HG03565 (cell line): ENCODE measurements at regions not wholly inside any gene's neighbourhood (a gene's known extent, or its start where the extent isn't known, plus 50 kb on each side); places are given as distances from the start of the nearest gene placed in this dataset.

Experiments
- ATAC-seq: cut with Tn5 transposase; IDR thresholded peaks from one replicate; pipeline ENCODE4 v1.9.1; 2021; ENCODE audit warnings: mild to moderate bottlenecking, moderate library complexity; ENCODE audit not compliant: unreplicated experiment

- no peak for ATAC-seq
Measured at GRCh38 chr2:138171244-138171643, 207.0 kb downstream of the HNMT start.

DNA sequence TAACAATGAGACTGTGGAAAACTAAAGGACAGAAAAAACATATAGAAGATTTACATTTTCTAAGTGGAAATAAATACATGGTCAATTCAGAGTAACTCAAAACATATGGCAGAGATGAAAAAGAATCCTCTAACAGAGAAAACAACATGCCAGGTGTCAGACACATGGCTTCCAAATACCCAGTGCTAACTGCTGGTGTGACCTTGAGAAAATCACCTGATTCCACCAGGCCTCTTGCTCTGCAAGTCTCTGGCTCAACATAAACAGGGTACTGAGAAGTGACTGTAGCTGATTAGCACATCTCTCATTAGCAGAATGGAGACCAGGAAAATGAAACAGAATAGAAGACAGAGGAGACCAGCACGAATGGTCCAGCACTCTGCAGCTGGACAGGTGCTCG is 210.8 kb downstream of the HNMT start:
- no peak for ATAC-seq

DNA sequence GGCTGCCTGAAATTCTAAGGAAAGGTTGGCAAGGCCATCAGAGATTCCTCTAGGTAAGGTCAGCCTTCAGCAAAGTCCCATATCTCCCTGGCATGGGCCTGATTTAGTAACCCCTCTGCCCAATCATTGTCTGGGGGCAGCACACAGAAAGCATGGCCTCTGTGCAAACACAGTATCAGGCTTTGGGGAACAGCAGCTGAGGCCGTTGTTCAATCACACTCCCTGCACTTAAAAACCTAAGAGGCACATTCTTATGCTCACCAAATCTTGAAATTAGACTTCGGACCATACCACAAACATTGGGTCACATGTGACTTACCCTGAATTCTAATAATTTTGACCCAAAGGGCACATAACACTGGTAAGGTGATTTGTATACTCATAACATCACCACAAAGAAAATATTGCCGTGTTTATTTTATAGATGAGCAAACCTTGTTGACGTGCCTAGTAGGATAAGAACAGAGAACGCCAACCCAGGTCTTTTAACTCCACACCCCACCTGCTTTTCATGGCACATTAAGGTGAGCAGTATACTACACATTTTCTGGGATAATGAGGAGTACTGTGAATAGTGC is 212.7 kb downstream of the HNMT start:
- no peak for ATAC-seq

GRCh38 chr2:138177693-138178092 is 213.4 kb downstream of the HNMT start:
- ATAC-seq = no peak

- no peak for ATAC-seq
Measured at GRCh38 chr2:138180692-138181386, 216.6 kb downstream of the HNMT start.

DNA sequence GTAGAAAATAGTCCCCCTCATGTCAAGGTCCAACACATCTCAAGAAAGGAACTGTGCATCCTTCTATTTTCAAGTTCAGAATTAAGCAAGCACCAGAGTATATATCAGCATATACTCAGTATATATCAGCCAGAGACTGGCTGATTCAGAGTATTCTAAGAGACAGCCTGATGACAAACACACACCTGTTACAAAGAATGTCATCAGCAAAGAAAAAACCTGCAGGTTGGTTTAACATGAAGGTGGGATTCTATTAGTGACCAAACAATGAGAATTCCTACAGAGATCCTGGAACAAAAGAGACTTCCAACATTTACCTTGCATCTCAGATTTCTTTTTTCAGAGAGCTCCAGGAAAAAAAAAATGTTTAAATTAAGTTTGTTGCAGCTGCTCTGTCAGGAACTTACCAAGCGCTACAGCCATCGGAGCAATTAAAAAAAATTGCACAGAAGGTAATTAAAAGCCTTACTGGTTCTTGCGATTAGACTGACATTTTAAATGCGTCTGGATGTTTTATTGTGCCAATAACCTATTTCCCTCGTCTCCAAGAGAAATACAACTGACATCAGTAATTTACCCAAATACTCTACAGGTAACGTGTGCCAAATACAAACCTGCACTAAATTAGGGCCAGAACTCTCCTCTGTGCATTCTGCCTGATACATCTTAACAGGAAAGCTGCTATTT is 218.1 kb downstream of the HNMT start:
- ATAC-seq = no peak

DNA sequence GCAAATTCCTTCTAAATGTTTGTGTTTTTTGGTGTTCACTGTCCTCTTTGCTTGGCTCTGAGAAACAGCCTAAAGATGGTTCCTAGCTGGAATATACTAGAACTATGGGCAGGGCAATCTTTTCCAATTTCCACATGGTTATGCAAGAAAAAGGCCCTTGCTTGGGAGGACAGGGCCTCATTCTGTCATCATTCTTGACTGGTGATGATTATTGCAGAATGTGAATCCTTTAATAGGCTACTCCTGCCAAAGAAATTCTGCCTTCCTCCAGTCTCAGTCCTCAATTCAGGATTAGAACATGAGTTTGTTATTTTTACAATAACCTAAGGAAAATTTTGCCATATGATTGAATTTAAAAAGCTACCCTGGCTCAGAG is 218.7 kb downstream of the HNMT start:
- no peak for ATAC-seq

- ATAC-seq = no peak
Measured at GRCh38 chr2:138183705-138184104, 219.4 kb downstream of the HNMT start.

DNA sequence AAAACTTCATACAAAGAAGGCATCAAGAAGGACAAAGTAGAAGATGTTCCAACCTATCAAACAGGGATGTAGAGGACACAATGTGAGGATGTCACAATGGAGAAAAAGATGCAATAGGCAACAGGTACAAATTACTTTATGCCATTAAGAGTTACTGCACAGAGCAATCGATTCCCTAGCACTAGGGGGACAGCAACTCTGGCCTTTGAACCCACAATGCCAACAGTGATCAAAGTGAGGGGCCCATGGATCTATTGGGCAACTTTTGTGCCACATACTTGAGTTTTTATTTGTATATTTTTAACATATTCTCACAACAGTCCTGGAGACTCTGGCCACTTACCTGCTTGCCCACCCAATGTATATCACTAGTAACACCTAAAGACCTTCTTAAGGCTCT is 220.2 kb downstream of the HNMT start:
- no peak for ATAC-seq

DNA sequence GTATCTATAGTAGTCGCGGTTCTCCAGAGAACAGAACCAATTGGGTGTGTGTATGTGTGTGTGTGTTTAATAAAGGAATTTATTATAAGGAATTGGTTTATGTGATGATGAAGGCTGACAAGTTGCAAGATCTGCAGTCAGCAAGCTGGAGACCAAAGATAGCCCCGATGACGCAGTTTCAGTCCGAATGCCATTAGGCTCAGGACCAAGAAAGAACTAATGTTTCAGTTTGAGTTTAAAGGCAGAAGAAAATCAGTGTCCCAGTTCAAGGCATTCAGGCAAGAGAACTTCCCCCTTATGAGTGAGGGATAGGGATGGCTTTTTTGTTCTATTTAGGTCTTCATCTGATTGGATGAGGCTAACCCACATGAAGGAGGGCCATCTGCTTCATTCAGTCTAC is 221.6 kb downstream of the HNMT start:
- ATAC-seq = no peak

- no peak for ATAC-seq
Measured at GRCh38 chr2:138187221-138187620, 222.9 kb downstream of the HNMT start.

- ATAC-seq = no peak
Measured at GRCh38 chr2:138190999-138191398, 226.7 kb downstream of the HNMT start.

DNA sequence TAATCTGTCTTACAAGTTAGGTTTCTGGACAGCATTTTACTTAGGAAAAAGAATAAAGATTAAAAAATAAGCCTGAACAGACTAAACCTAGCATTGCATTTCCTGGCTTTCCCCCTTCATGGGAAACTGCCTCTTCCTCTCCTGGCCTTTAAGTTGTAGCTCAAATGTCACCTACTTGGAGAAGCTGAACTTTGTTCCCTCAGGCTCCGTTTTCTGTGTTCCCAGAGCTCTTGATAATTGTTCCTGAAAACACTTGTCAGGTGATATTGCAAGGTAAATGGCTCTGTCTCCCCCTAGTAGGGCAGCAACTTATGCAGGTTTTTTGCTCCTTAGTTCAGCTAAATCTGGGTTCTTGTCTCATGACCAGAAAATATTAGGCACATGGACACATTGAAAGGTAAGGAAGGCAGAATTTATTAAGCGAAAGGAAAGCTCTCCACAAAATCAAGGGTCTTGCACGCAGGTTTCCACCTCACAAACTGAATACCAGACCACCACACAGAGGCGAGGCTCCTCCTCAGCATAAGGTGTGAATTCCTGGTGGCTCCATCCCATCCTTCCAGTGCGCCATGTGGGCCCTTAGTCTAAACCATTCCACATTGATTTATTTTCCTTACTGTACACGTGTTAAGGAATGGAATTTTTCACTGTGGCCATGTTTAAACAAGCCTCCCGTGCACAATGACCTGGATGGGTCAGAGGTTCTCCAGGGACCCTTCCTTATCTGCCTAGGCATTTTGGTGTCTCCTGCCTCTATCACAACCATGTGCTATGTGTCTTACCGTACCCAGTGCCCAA is 229.3 kb downstream of the HNMT start:
- ATAC-seq = no peak

GRCh38 chr2:138201286-138201685 is 237.0 kb downstream of the HNMT start:
- no peak for ATAC-seq

GRCh38 chr2:138202762-138203161 is 238.5 kb downstream of the HNMT start:
- ATAC-seq = no peak

DNA sequence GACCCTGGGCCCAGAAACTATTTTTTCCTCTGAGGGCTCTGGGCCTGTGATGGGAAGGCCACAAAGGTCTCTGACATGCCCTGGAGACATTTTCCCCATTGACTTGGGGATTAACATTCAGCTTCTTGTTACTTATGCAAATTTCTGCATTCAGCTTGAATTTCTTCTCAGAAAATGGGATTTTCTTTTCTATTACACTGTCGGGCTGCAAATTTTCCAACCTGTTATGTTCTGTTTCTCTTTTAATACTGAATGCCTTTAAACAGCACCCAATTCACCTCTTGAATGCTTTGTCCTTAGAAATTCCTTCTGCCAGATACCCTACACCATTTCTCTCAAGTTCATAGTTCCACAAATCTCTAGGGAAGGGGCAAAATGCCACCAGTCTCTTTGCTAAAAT is 241.0 kb downstream of the HNMT start:
- no peak for ATAC-seq

- no peak for ATAC-seq
Measured at GRCh38 chr2:138207074-138207930, 243.0 kb downstream of the HNMT start.

DNA sequence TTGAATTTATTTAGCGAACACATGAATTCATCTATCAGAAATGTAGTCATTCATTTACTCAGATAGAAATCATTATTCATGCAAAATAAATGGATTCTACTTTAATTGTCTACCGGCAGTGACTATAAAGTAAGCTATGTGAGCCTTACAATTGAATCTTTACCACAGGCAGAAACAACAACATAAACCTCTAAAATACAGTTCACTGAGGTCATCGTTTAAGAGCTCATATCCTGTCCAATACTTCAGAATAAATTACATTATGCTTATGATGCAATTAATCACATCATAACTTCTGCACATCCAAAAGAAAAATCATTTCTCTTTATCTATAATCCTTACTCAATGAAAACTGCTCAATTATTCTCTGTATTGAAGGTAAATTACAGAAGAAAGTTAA is 244.7 kb downstream of the HNMT start:
- no peak for ATAC-seq

DNA sequence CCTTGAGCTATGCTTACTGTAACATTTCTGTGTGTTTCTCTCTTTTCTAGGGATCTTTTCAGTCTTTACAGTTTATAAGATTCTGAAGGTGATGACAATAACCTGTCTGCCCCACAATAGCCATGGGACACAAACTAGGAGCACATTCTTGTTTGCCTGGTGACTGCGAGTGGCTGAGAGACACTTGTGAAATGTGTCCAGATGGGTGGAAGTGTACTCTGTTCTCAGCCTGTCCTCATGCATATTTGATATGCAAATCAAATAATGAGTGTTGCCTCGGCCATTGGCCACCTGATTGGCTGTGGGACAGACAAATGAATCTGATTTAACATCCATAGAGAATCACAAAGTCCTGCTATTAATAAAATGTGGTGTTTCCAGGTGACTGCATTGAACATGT is 246.2 kb downstream of the HNMT start:
- no peak for ATAC-seq

DNA sequence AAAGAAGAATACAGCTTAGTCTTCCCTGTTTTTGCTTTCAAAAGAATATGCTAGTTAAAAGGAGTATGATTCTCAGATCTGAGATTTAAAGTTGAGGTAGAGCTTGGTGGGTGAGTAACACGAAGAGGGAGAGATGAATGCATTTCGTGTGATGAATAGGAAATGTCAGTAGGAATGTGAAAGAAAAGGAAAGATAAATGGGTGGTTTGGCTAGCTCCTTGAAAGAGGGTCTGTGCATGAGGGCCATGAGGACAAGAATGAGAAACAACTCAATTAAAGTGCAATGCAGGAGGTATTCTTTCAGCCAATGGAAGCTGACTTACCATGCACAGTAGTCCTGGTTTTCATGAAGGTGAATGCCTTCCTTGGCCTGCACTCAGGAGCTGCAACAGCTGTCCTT is 248.2 kb downstream of the HNMT start:
- ATAC-seq = no peak

DNA sequence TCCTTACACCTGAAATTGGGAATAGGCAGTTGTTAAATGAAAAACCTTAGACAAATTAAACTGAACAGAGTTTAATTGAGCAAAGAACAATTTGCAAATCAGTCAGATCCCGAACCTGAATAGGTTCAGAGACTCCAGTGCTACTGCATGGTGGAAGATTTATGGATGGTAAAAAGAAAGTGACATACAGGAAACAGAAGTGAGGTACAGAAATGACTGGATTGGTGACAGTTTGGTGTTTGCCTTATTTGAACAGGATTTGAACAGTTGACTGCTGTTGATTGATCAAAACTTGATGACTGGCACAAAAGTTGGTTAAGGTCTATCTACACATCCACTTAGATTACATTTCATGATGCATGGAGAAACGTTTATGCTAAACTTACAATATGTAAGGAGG is 248.8 kb downstream of the HNMT start:
- ATAC-seq = peak; percentile 57
